B cell (primary cell): ENCODE measurements at regions not wholly inside any gene's neighbourhood (a gene's known extent, or its start where the extent isn't known, plus 50 kb on each side); places are given as distances from the start of the nearest gene placed in this dataset.

Experiments
- ATAC-seq: fragments of 200-7000 bp; cut with Tn5 transposase; one replicate; pipeline ENCODE4 v1.10.0; 2021; ENCODE audit warnings: low read depth, mild to moderate bottlenecking, moderate number of reproducible peaks, moderate library complexity
- CTCF ChIA-PET: fragments of 350-600 bp; sonication (Branson Sonifier 250); formaldehyde crosslinking; loops from one replicate; lab custom pipeline; 2021; ENCODE audit warnings: antibody characterized with exemption, inconsistent platforms; lab: Charles Lee
- POLR2A ChIA-PET: fragments of 350-600 bp; sonication (Branson Sonifier 250); formaldehyde crosslinking; loops from one replicate; lab custom pipeline; 2021; ENCODE audit warnings: antibody characterized with exemption; lab: Charles Lee
- DNase-seq: peaks from one replicate; pipeline ENCODE4 v3.0.0; 2013
- H2AFZ ChIP-seq: 2 replicates; pipeline ENCODE4 v1.6.1; 2012; ENCODE audit warnings: mild to moderate bottlenecking, low read depth, low read length; ENCODE audit not compliant: insufficient read depth, poor library complexity, severe bottlenecking
- H3K27ac ChIP-seq, 2 donors: 1 replicate in 1 of 2; 2 replicates in 1 of 2; pipeline ENCODE4 v1.5.1; 2012 to 2013; ENCODE audit warnings: low read length in 2 of 2, mild to moderate bottlenecking in 2 of 2, moderate library complexity in 1 of 2
- H3K27me3 ChIP-seq, 4 experiments: fragments of 200-600 bp in 1 of 4; sonication (generic) in 1 of 4; replicated peaks in 1 of 4; 1 replicate in 2 of 4; 2 replicates in 2 of 4; pipeline versions ENCODE4 v1.6.1 to v1.7.0; 2013 to 2016; ENCODE audit warnings: low read length in 3 of 4, mild to moderate bottlenecking in 2 of 4, mixed read lengths in 1 of 4, moderate library complexity in 1 of 4; ENCODE audit not compliant: insufficient read depth in 4 of 4, control insufficient read depth in 3 of 4; ENCODE audit errors: control extremely low read depth in 1 of 4
- H3K36me3 ChIP-seq, 2 experiments: replicated peaks in 1 of 2; 1 replicate in 1 of 2; 2 replicates in 1 of 2; pipeline versions ENCODE4 v1.6.1 to v1.7.1; 2013; ENCODE audit warnings: low read length in 1 of 2; ENCODE audit not compliant: insufficient read depth in 2 of 2, control insufficient read depth in 1 of 2; ENCODE audit errors: control extremely low read depth in 1 of 2, extremely low read depth in 1 of 2
- H3K4me1 ChIP-seq, 2 donors: fragments of 200-600 bp in 1 of 2; sonication (generic) in 1 of 2; 1 replicate in 1 of 2; 2 replicates in 1 of 2; pipeline versions ENCODE4 v1.5.1 to v1.6.1; 2013 to 2017; ENCODE audit warnings: low read length in 2 of 2; ENCODE audit not compliant: control insufficient read depth in 2 of 2, insufficient read depth in 2 of 2
- H3K4me2 ChIP-seq: replicated peaks from 2 replicates; pipeline ENCODE3; 2012; ENCODE audit warnings: mild to moderate bottlenecking, low read depth, low read length; ENCODE audit not compliant: poor library complexity, severe bottlenecking
- H3K4me3 ChIP-seq, 5 experiments: fragments of 200-600 bp in 1 of 5; sonication (generic) in 1 of 5; 1 replicate in 3 of 5; 2 replicates in 2 of 5; pipeline versions ENCODE4 v1.5.1 to v1.7.0; 2011 to 2016; ENCODE audit warnings: low read length in 4 of 5, mild to moderate bottlenecking in 4 of 5, low read depth in 2 of 5, control low read depth in 1 of 5, moderate library complexity in 1 of 5; ENCODE audit not compliant: insufficient read depth in 1 of 5; ENCODE audit errors: control extremely low read depth in 1 of 5, extremely low read depth in 1 of 5
- H3K79me2 ChIP-seq: fragments of 200-600 bp; sonication (generic); one replicate; pipeline ENCODE4 v1.6.0; 2016; ENCODE audit warnings: low read length; ENCODE audit not compliant: control insufficient read depth, insufficient read depth
- H3K9ac ChIP-seq: fragments of 200-600 bp; sonication (generic); 2 replicates; pipeline ENCODE4 v1.6.1; 2017; ENCODE audit warnings: mild to moderate bottlenecking, low read length, moderate library complexity
- H3K9me3 ChIP-seq, 3 donors: one replicate each; pipeline versions ENCODE4 v1.6.1 to v1.7.1; 2013; ENCODE audit warnings: low read length in 2 of 3; ENCODE audit not compliant: control insufficient read depth in 2 of 3, insufficient read depth in 1 of 3; ENCODE audit errors: control extremely low read depth in 1 of 3
- H4K20me1 ChIP-seq: 2 replicates; pipeline ENCODE4 v1.6.0; 2012; ENCODE audit warnings: mild to moderate bottlenecking, low read length; ENCODE audit not compliant: insufficient read depth, control insufficient read depth, poor library complexity, severe bottlenecking
- H3K27ac Mint-ChIP-seq: one replicate; pipeline ENCODE4 v1.8.0; 2021; ENCODE audit warnings: mixed read lengths
- H3K27me3 Mint-ChIP-seq: one replicate; pipeline ENCODE4 v1.8.0; 2021; ENCODE audit warnings: mixed read lengths
- H3K4me1 Mint-ChIP-seq: one replicate; pipeline ENCODE4 v1.8.0; 2021; ENCODE audit warnings: mixed read lengths
- H3K4me3 Mint-ChIP-seq: one replicate; pipeline ENCODE4 v1.8.0; 2021; ENCODE audit warnings: mixed read lengths
- H3K9me3 Mint-ChIP-seq: one replicate; pipeline ENCODE4 v1.8.0; 2022; ENCODE audit warnings: mixed read lengths; ENCODE audit not compliant: insufficient read depth
- CTCF ChIP-seq: fragments of 200-600 bp; IDR thresholded peaks from one replicate; pipeline ENCODE4 v1.8.0; 2022; ENCODE audit warnings: antibody characterized with exemption, mild to moderate bottlenecking
- EZH2 ChIP-seq: IDR thresholded peaks from 2 replicates; pipeline ENCODE4 v1.6.1; 2012; ENCODE audit warnings: borderline replicate concordance, low read depth, mild to moderate bottlenecking, moderate library complexity, low read length; ENCODE audit not compliant: insufficient read depth, poor library complexity, severe bottlenecking
- WGBS: methylation state at CpG from one replicate; pipeline ENCODE4 v1.1.5; 2013; ENCODE audit warnings: missing lambda C conversion rate; ENCODE audit not compliant: insufficient coverage; 5-methylcytosine and 5-hydroxymethylcytosine counted together
- intact Hi-C: fragments of 100-400 bp; cut with micrococcal nuclease; formaldehyde crosslinking; loops from one replicate; pipeline ENCODE4 v1.10.0; 2022

- Histone ChIP-seq H3K27ac (no peak overlapping the region), H3K27me3 (peaks cover 0 to 2% (median 0%) of the 10 kb centered on the region in 4 experiments), H3K9me3 (no peaks in the 10 kb centered on the region), H4K20me1 (no peaks in the 10 kb centered on the region), H3K4me1 (no peaks in the 10 kb centered on the region), H3K9ac (no peak overlapping the region), H3K36me3 (no peaks in the 10 kb centered on the region), H2AFZ (no peak overlapping the region), H3K4me2 (no peak overlapping the region), H3K79me2 (no peaks in the 10 kb centered on the region), H3K4me3 (no peak overlapping the region)
- CTCF ChIA-PET: no interaction called here
- Mint-ChIP-seq H3K27ac (no peak overlapping the region), H3K27me3 (peaks cover 29% of the 10 kb centered on the region), H3K4me3 (no peak overlapping the region), H3K4me1 (no peaks in the 10 kb centered on the region), H3K9me3 (no peaks in the 10 kb centered on the region)
- DNase-seq (no peak), ATAC-seq (no peak)
- POLR2A ChIA-PET: no interaction called here
- WGBS: 83% methylated on average over 3 of the region's 5 CpGs
- intact Hi-C loops: no loop called here
- TF ChIP-seq EZH2 (no peak), CTCF (no peak)
Observed at GRCh38 chr17:51398128-51398525, 137.8 kb downstream of the UTP18 start.

- no peak overlapping the region for H3K27ac Mint-ChIP-seq
- CTCF ChIA-PET: no interaction called here
Observed at GRCh38 chr17:51398687-51399086, 138.3 kb downstream of the UTP18 start.

More at GRCh38 chr17:51398687-51399086, 138.3 kb downstream of the UTP18 start:
- ATAC-seq (no peak), DNase-seq (no peak)
- POLR2A ChIA-PET: no interaction called here
- no peak overlapping the region for H2AFZ ChIP-seq
- no peak overlapping the region for H3K4me2 ChIP-seq
- no peaks in the 10 kb centered on the region for H4K20me1 ChIP-seq
- H3K4me3 ChIP-seq: no peak overlapping the region
- 63% methylated on average over 2 of the region's 4 CpGs for WGBS
- no peak overlapping the region for H3K9ac ChIP-seq
- no peak overlapping the region for H3K27ac ChIP-seq
- H3K4me1 ChIP-seq: no peaks in the 10 kb centered on the region
- H3K79me2 ChIP-seq: no peaks in the 10 kb centered on the region
- H3K9me3 Mint-ChIP-seq: no peaks in the 10 kb centered on the region
- peaks cover 25% of the 10 kb centered on the region for H3K27me3 Mint-ChIP-seq
- intact Hi-C loops: no loop called here
- H3K27me3 ChIP-seq: peaks cover 0 to 2% (median 0%) of the 10 kb centered on the region in 4 experiments
- TF ChIP-seq EZH2 (no peak), CTCF (no peak)
- H3K36me3 ChIP-seq: no peaks in the 10 kb centered on the region
- H3K9me3 ChIP-seq: no peaks in the 10 kb centered on the region
- no peaks in the 10 kb centered on the region for H3K4me1 Mint-ChIP-seq
- no peak overlapping the region for H3K4me3 Mint-ChIP-seq
